ENCODE measurements at regions not wholly inside any gene's neighbourhood (a gene's known extent, or its start where the extent isn't known, plus 50 kb on each side); places are given as distances from the start of the nearest gene placed in this dataset.
"Not testable (repeated sequence)": the region's sequence is repeated elsewhere in the genome, so short reads cannot be mapped to it uniquely, and the experiment has no call there.

DNA sequence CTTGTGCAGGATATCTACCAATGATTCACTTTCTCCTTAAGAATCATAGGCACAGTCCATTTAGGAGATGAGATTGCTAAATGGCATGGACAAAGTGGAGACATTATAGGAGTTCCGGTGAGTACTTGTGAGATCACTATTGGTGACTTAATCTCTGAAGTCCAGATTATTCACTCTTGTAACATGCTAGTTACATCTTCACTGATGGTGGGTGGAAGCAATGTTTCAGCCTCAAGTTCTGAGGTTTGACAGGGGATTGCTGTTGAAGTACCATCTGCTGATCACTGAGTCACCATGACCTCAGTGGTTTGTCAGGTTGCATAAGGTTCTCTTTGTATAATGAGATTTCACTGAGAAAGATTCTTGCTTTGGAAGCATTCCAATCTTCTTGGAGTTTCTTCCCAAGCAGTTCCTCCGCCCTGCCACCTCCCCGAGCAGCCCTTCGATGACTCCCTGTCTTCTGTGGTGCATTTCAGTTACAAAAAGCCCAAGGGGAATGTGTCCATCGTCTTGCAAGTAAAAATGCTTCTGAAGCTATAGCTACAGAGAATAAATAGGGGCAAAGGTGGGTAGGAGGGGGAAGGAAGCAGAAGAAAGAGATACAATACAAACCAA is 114.7 kb downstream of the NBPF8 start:
- H3K9me3 Mint-ChIP-seq, result not testable (repeated sequence)

DNA sequence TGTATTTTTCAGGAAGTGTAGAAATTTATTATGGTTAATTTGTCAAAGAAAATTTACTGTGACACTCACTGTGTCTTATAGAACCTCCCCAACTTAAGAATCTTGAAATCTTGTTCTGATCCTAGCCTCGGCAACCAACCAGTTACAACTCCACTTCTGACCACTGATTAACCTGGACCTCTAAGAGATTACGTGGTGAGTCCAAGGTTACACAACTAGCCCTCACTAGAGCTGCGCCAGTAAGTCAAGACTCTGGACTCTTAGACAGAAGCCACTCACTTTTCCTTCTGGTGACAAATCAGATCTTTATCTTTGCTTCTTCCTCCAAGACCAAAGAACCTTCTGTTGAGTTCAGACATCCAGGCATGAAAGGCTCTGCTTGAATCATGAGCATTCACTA is 116.6 kb downstream of the NBPF8 start:
- ATAC-seq (ENCODE audit: low read depth in 2 of 2); H3K27ac Mint-ChIP-seq; H3K4me3 Mint-ChIP-seq; H3K36me3 Mint-ChIP-seq; H3K27me3 Mint-ChIP-seq; H3K9me3 Mint-ChIP-seq; DNase-seq: not testable (repeated sequence)
- peaks cover 3 to 12% (median 5%) of the 10 kb centered on the region in 3 donors for H3K4me1 Mint-ChIP-seq

More for the DNA sequence above, 114.7 kb downstream of the NBPF8 start:
- not testable (repeated sequence) for H3K36me3 Mint-ChIP-seq; H3K27me3 Mint-ChIP-seq; DNase-seq; H3K27ac Mint-ChIP-seq; ATAC-seq (ENCODE audit: low read depth in 2 of 2); H3K4me1 Mint-ChIP-seq; H3K4me3 Mint-ChIP-seq

DNA sequence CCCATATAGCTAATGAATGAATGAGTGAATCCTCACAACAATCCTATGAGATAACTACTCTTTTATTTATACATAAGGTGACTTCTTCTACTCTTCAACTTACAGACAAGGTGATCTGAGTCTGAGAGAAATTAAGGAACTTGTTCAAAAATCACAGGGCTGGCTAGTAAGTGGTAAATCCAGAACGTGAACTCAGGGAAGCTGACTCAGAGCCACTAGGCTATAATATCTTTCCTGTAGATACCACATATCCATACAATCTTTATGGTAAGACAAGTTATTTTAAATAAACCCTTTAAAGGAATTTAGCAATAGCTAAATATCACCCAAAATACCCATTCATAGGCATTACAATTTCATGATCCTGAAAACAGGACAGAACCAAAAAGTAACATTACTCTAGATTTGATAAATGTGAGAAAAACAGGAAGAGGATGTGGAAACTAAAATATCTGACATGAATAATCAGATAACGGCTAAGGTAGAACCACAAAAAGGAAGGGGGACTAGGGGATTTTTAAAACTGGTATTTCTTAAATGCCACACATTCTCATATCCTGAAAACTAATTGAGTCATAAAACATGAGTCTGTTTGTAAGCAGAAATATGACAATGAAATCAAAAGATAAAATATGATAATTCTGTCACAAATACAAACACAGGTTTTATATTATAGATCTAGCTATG is 119.7 kb downstream of the NBPF8 start:
- not testable (repeated sequence) for H3K27me3 Mint-ChIP-seq, H3K36me3 Mint-ChIP-seq, H3K9me3 Mint-ChIP-seq
- Mint-ChIP-seq H3K4me3 (peak overlapping the region in 4 of 8 donors; percentile 16 to 79 (median 42)), H3K4me1 (peaks cover 3 to 12% (median 5%) of the 10 kb centered on the region in 3 donors), H3K27ac (peak overlapping the region in 4 of 6 donors; percentile 24 to 92 (median 75))
- DNase-seq (peak; percentile 28), ATAC-seq (ENCODE audit: low read depth in 2 of 2) (peak; percentile 94)

DNA sequence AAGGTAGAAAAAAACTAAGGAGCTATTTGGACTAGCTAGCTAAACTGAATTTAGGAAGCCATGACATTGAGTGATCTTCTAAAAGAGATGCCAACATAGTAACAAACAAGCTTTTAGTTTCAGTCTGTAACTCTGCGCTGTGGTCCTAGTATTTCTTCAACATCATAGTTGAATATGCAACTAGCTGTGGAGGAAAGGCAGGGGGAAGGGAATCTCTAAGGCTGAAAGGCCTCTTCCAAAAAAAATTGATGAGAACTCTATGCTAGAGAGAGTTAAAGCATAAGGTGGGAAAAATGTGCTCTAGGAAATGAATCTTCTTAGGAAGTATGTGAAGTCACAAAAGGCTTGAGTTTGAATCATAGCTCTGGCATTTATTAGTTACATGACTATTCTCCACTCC is 120.2 kb downstream of the NBPF8 start:
- DNase-seq (peak; percentile 21), ATAC-seq (ENCODE audit: low read depth in 2 of 2) (peak; percentile 68 to 69)
- not testable (repeated sequence) for H3K27me3 Mint-ChIP-seq, H3K9me3 Mint-ChIP-seq, H3K36me3 Mint-ChIP-seq
- H3K4me3 Mint-ChIP-seq, result peak overlapping the region in 5 of 8 donors; percentile 33 to 86 (median 77)
- peaks cover 3 to 12% (median 5%) of the 10 kb centered on the region in 3 donors for H3K4me1 Mint-ChIP-seq
- H3K27ac Mint-ChIP-seq, result peak overlapping the region in 5 of 6 donors; percentile 24 to 92 (median 73)

DNA sequence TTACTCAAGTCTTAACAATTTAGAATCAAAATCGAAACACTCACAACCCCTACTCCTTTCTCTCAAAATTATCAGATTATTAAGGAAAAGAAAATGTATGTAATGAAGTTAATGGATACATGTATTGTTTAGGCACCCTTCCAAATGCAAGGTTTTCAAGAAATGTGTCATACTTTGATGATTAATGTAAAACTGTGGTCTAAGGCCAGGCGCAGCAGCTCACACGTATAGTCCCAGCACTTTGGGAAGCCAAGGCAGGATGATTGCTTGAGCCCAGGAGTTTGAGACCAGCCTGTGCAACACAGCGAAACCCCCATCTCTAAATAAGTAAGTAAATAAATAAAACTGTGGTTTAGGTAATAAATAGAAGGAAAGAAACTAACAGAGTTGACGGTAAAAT is 126.6 kb downstream of the NBPF8 start:
- not testable (repeated sequence) for H3K4me1 Mint-ChIP-seq; H3K36me3 Mint-ChIP-seq; H3K27ac Mint-ChIP-seq; ATAC-seq (ENCODE audit: low read depth in 2 of 2); H3K27me3 Mint-ChIP-seq; H3K9me3 Mint-ChIP-seq; H3K4me3 Mint-ChIP-seq; DNase-seq

DNA sequence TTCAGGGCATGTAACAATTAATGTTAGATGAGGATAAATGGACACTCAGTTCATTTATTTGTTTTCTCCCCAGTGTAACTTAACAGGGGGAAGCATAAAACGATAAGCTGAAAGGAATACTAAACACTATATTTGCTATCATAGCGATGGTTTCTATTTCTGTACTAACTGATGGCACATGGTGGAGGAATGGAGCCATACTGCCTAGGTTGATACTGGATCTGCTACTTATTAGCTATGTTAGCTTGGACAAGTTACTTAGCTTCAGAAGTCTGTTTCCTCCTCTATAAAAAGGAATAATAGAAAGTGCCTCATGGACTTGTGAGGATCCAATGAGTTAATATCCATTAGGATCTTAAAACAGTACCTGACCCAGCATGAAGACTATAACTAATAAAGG is 127.5 kb downstream of the NBPF8 start:
- H3K9me3 Mint-ChIP-seq; H3K27me3 Mint-ChIP-seq; H3K27ac Mint-ChIP-seq; ATAC-seq (ENCODE audit: low read depth in 2 of 2); H3K36me3 Mint-ChIP-seq; H3K4me3 Mint-ChIP-seq; H3K4me1 Mint-ChIP-seq; DNase-seq: not testable (repeated sequence)

DNA sequence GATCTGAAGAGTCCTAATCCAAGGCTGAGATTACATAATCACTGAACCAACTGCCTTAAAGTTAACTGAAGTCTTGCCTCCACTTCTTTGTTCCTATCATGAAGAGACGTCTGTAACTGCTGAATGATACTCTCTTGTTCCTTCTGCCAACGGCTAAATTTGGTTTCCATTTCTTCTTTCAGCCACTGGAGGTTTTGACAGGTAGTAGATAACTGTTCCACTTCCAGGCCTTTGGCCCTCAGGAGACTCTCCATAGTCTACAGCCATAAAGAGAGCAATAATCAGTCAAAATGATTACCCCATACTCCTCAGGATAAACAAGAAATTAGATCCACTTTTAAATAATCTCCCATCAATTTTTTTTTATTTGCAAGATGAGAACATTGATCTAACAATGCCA is 128.1 kb downstream of the NBPF8 start:
- H3K9me3 Mint-ChIP-seq; ATAC-seq (ENCODE audit: low read depth in 2 of 2); H3K4me1 Mint-ChIP-seq; H3K27me3 Mint-ChIP-seq; H3K27ac Mint-ChIP-seq; H3K4me3 Mint-ChIP-seq; H3K36me3 Mint-ChIP-seq; DNase-seq: not testable (repeated sequence)

DNA sequence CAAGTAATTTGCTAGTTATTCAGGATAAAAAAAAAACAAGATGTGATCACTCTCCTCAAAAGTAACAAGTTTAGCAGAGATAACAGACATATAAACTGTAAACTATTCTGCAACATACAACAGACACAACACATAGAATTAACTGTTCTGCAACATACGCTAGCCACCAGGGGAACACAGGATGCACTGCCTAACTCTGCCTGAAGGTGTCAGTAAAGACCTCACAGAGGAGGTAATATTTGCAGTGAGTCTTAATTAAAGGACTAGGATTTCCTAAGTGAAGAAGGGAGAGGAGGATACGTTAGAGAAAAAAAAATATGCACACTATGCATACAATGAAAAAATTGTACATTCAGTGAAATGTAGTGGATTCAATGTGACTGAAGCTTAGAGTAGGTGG is 129.6 kb downstream of the NBPF8 start:
- H3K4me1 Mint-ChIP-seq, H3K9me3 Mint-ChIP-seq: not testable (repeated sequence)
- peak; percentile 65 for DNase-seq

DNA sequence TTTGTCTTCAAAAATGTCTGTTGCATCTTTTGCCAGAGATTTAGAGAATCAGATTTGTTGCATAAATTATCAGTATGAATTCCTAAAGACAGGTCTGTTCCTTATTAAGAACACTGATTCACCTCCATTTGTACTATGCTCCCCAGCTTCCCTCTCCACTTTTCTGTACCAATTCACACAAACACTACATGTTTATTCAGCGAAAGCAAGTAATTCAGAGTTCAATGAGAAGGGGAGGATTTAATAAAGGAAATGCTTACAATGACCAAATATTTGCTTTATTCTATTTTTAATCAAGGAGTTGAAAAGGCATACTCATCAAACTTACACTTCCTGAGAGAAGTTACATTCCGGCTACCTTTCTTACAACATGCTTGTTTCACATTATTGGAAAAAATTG is 135.5 kb downstream of the NBPF8 start:
- H3K4me3 Mint-ChIP-seq; H3K9me3 Mint-ChIP-seq; H3K4me1 Mint-ChIP-seq; H3K27ac Mint-ChIP-seq; DNase-seq; H3K36me3 Mint-ChIP-seq; ATAC-seq (ENCODE audit: low read depth in 2 of 2); H3K27me3 Mint-ChIP-seq: not testable (repeated sequence)

More for the DNA sequence above, 129.6 kb downstream of the NBPF8 start:
- H3K4me3 Mint-ChIP-seq, H3K27ac Mint-ChIP-seq, H3K36me3 Mint-ChIP-seq, H3K27me3 Mint-ChIP-seq: not testable (repeated sequence)
- ATAC-seq (ENCODE audit: low read depth in 2 of 2), result peak; percentile 73 to 88

DNA sequence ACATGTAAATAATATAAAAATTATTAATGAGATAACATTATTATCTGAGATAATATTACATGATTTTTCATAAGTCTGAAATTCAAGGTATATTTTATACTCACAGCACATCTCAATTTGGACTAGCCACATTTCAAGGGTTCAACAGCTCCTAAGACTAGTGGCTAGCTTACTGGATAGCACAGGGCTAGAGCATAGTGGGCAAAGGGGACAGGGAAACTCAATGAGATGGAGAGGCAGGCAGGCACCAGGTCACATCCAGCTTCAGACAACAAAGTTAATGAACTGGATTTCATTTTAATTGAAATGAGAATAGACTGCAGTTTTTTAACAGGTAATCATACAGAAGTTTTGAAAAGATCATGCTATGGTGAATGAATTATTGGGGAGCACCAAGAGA is 137.4 kb downstream of the NBPF8 start:
- H3K4me1 Mint-ChIP-seq; ATAC-seq (ENCODE audit: low read depth in 2 of 2); H3K4me3 Mint-ChIP-seq; DNase-seq; H3K27ac Mint-ChIP-seq; H3K36me3 Mint-ChIP-seq; H3K27me3 Mint-ChIP-seq; H3K9me3 Mint-ChIP-seq: not testable (repeated sequence)

DNA sequence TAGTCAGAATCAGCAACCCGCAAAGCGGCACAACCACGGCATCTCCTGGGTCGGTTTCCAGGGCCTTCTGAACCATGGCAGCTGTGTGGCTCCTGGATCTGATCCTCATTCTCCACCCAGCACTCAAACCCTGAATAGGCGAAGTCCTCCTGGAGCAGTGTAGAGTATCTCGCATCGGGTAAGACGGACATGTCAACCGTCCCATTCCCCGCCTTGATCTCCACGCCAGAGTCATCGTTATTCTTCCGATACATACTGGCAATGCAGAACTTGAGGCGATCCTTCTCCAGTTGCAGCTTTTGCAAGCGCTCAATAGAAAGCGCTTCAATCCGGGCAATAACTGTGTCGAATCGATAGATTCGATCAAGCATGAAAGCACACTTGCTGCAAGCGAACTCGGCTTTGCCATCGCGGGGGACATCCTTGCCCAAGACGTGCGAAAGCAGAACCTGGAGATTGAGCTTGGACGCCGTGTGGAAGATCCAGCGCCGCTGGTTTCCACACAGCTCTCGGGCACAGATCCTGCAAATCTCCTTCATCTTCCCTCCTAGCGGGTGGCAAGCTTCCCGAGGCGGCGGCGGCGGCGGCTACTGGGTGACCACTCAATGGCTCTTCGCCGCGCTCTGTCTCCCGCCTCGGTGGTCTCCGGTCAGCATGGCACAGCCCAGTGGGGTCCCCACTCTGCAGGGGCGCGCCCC is 142.9 kb downstream of the NBPF8 start:
- not testable (repeated sequence) for H3K27me3 Mint-ChIP-seq; H3K36me3 Mint-ChIP-seq; H3K4me1 Mint-ChIP-seq; DNase-seq; ATAC-seq (ENCODE audit: low read depth in 2 of 2); H3K9me3 Mint-ChIP-seq; H3K27ac Mint-ChIP-seq
- peak overlapping the region in 6 of 8 donors; percentile 63 to 91 (median 74) for H3K4me3 Mint-ChIP-seq

DNA sequence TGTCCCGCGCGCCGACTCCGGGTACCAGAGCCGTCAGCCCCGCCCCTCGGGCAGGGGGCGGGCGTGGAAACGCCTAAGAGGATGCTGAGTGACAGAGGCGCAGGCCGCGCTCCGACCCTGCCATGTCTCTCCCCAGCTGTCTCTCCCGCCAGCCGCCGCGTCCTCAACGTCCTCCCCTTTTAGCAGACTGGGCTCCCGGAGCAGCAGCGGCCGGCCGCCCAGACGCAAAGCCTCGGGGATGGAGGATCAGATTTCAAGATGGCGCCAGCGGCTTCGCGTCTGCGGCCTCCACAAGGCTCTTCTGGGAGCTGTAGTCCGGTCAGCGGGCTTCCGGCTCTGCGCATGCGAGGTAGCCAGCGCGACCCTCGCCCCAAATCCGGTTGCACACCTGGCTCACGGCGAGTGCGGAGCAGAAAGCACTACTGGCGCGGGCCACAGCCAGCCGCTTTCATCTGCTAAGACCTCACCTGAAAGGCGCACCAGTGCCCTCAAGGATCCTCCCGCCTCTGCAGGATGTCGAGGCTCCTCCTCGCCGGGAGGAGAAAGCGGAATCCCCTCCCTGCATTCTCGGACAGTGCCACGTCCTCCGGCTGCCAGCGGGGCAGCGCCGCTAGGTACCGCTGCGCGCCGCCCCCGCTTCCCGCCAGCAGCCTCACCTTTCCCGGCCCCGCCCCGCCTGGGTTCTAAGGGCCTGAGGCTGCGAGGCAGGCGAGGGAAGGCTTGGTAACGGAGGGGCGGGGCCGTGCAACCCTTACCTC is 143.6 kb downstream of the NBPF8 start:
- H3K36me3 Mint-ChIP-seq, H3K27me3 Mint-ChIP-seq, H3K9me3 Mint-ChIP-seq, H3K4me1 Mint-ChIP-seq: not testable (repeated sequence)
- peak overlapping the region; percentile 54 to 92 (median 75) for H3K4me3 Mint-ChIP-seq
- H3K27ac Mint-ChIP-seq, result peak overlapping the region in 1 of 6 donors; percentile 69
- ATAC-seq (ENCODE audit: low read depth in 2 of 2), result peak; percentile 83 to 87
- peak; percentile 67 for DNase-seq

DNA sequence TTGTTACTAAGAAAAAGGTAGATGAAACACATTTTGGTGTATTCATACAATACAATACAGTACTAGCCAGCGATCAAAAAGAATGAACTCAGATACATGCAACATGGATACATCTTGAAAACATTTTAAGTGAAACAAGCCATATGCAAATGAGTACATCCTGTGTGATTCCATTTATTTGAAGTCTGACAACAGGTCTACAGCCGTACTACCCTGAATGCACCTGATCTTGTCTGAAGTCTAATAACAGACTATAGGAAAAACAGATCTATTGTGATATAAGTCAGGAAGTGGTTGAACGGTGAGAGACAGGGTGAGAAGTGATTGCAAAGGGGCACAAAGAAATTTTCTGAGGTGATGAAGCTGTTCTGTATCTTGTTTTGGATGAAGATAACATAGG is 146.9 kb downstream of the NBPF8 start:
- H3K27me3 Mint-ChIP-seq, DNase-seq, H3K4me3 Mint-ChIP-seq, H3K36me3 Mint-ChIP-seq, H3K9me3 Mint-ChIP-seq, H3K27ac Mint-ChIP-seq, H3K4me1 Mint-ChIP-seq: not testable (repeated sequence)
- ATAC-seq (ENCODE audit: low read depth in 2 of 2), result peak in 1 of 2 donors; percentile 29
